Neural progenitor cell (in vitro differentiated cells): ENCODE measurements at regions not wholly inside any gene's neighbourhood (a gene's known extent, or its start where the extent isn't known, plus 50 kb on each side); places are given as distances from the start of the nearest gene placed in this dataset.

Source experiments
- DNase-seq: peaks from one replicate; pipeline ENCODE4 v3.0.0-alpha.2; 2016; ENCODE audit warnings: low spot score
- H2AFZ ChIP-seq: fragments of 200-600 bp; sonication (generic); replicated peaks from 2 replicates; pipeline ENCODE4 v1.6.1; 2016; ENCODE audit warnings: antibody characterized with exemption
- H3F3A ChIP-seq: fragments of 200-600 bp; sonication (generic); 2 replicates; pipeline ENCODE4 v1.6.1; 2016; ENCODE audit warnings: antibody characterized with exemption, low read depth
- H3K27ac ChIP-seq: fragments of 200-600 bp; sonication (generic); 2 replicates; pipeline ENCODE4 v1.5.1; 2016; ENCODE audit warnings: mild to moderate bottlenecking
- H3K27me3 ChIP-seq: fragments of 200-600 bp; sonication (generic); 2 replicates; pipeline ENCODE4 v1.6.1; 2016; ENCODE audit warnings: mild to moderate bottlenecking, moderate library complexity
- H3K36me3 ChIP-seq: fragments of 200-600 bp; sonication (generic); 2 replicates; pipeline ENCODE4 v1.5.1; 2016
- H3K4me1 ChIP-seq: fragments of 200-600 bp; sonication (generic); 2 replicates; pipeline ENCODE4 v1.6.1; 2016; ENCODE audit warnings: mixed run types
- H3K4me2 ChIP-seq: fragments of 200-600 bp; sonication (generic); 2 replicates; pipeline ENCODE4 v1.6.1; 2016
- H3K4me3 ChIP-seq: fragments of 200-600 bp; sonication (generic); 2 replicates; pipeline ENCODE4 v1.5.1; 2016
- H3K79me2 ChIP-seq: fragments of 200-600 bp; sonication (generic); 2 replicates; pipeline ENCODE4 v1.6.1; 2016; ENCODE audit warnings: low read depth
- H3K9ac ChIP-seq: fragments of 200-600 bp; sonication (generic); 2 replicates; pipeline ENCODE4 v1.6.1; 2016
- H3K9me3 ChIP-seq: fragments of 200-600 bp; sonication (generic); 2 replicates; pipeline ENCODE4 v1.5.1; 2016; ENCODE audit warnings: low read depth
- H4K20me1 ChIP-seq: fragments of 200-600 bp; sonication (generic); 2 replicates; pipeline ENCODE4 v1.6.1; 2016; ENCODE audit warnings: low read depth
- H3K27ac Mint-ChIP-seq: 3 replicates; pipeline ENCODE4 v1.8.0; 2021; ENCODE audit warnings: mixed read lengths
- H3K27me3 Mint-ChIP-seq: 2 replicates; pipeline ENCODE4 v1.8.0; 2022; ENCODE audit warnings: low read depth, mild to moderate bottlenecking, inconsistent platforms, moderate library complexity, mixed read lengths; ENCODE audit not compliant: insufficient read depth
- H3K36me3 Mint-ChIP-seq: 3 replicates; pipeline ENCODE4 v1.8.0; 2021; ENCODE audit warnings: mixed read lengths
- H3K4me1 Mint-ChIP-seq: 3 replicates; pipeline ENCODE4 v1.8.0; 2021; ENCODE audit warnings: mixed read lengths
- H3K4me3 Mint-ChIP-seq: 3 replicates; pipeline ENCODE4 v1.8.0; 2021; ENCODE audit warnings: mild to moderate bottlenecking, moderate library complexity, mixed read lengths
- H3K9me3 Mint-ChIP-seq: 3 replicates; pipeline ENCODE4 v1.8.0; 2020; ENCODE audit warnings: mixed read lengths
- EZH2 ChIP-seq: fragments of 200-600 bp; sonication (generic); IDR thresholded peaks from 2 replicates; pipeline ENCODE4 v1.6.1; 2017; ENCODE audit warnings: antibody characterized with exemption, mild to moderate bottlenecking, moderate library complexity
- EZH2phosphoT487 ChIP-seq: fragments of 200-600 bp; sonication (generic); IDR thresholded peaks from 2 replicates; pipeline ENCODE4 v1.6.1; 2017; ENCODE audit warnings: antibody characterized with exemption
- TF ChIP-seq, protein P1 (sequence below): fragments of 200-600 bp; sonication (generic); IDR thresholded peaks from 2 replicates; pipeline ENCODE4 v1.5.1; 2017; ENCODE audit warnings: antibody characterized with exemption, mild to moderate bottlenecking

DNA sequence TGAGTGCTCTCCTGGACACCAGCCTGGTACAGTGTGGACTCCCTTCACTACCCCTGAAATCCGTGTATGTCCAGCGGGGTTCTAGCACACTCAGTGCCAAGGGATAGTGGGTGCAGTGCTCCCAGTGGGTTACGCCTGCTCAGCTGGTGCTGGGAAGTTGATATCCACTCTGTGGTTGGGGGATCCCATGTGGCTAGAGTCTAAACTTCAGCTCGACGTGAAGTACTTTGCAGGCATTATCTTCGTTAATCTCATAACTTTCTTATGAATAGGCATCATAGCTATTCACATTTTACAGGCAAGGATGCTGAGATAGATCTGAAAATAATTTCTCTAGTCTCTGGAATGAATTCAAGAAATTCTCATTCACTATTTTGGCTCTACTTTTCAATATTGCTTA lies 433.2 kb upstream of the HTR2A start:
- H3K4me2 ChIP-seq, result no peak overlapping the region
- H3K36me3 Mint-ChIP-seq, result no peaks in the 10 kb centered on the region

DNA sequence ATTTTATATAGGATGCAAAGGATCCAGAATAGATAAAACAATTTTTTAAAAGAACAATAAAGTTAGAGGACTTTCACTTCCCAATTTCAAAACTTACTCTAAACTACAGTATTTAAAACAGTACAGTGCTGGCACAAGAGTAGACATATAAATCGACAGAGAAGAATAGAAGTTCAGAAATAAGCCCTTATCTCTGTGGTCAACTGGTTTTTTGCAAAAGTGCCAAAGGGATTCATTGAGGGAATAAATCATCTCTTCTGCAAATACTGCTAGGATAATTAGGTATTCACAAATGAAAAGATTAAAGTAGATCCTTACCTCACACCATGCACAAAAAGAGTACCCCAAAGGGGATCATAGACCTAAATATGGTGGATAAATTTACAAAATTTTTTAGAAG lies 431.0 kb upstream of the HTR2A start:
- TF ChIP-seq EZH2 (no peak), EZH2phosphoT487 (no peak)
- TF ChIP-seq, protein P1, sequence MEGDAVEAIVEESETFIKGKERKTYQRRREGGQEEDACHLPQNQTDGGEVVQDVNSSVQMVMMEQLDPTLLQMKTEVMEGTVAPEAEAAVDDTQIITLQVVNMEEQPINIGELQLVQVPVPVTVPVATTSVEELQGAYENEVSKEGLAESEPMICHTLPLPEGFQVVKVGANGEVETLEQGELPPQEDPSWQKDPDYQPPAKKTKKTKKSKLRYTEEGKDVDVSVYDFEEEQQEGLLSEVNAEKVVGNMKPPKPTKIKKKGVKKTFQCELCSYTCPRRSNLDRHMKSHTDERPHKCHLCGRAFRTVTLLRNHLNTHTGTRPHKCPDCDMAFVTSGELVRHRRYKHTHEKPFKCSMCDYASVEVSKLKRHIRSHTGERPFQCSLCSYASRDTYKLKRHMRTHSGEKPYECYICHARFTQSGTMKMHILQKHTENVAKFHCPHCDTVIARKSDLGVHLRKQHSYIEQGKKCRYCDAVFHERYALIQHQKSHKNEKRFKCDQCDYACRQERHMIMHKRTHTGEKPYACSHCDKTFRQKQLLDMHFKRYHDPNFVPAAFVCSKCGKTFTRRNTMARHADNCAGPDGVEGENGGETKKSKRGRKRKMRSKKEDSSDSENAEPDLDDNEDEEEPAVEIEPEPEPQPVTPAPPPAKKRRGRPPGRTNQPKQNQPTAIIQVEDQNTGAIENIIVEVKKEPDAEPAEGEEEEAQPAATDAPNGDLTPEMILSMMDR, result no peak
- Histone ChIP-seq H3K36me3 (no peaks in the 10 kb centered on the region), H3F3A (no peaks in the 10 kb centered on the region), H2AFZ (no peak overlapping the region), H3K27ac (no peak overlapping the region), H4K20me1 (no peaks in the 10 kb centered on the region), H3K9me3 (no peaks in the 10 kb centered on the region), H3K4me1 (no peaks in the 10 kb centered on the region), H3K27me3 (no peaks in the 10 kb centered on the region), H3K9ac (no peak overlapping the region), H3K4me3 (no peak overlapping the region), H3K79me2 (no peaks in the 10 kb centered on the region), H3K4me2 (no peak overlapping the region)
- DNase-seq, result no peak
- Mint-ChIP-seq H3K4me3 (no peak overlapping the region), H3K9me3 (no peaks in the 10 kb centered on the region), H3K36me3 (no peaks in the 10 kb centered on the region), H3K4me1 (no peaks in the 10 kb centered on the region), H3K27me3 (no peaks in the 10 kb centered on the region), H3K27ac (no peak overlapping the region)

More for the DNA sequence above, 433.2 kb upstream of the HTR2A start:
- no peaks in the 10 kb centered on the region for H3K4me1 ChIP-seq
- no peaks in the 10 kb centered on the region for H3K9me3 ChIP-seq
- no peaks in the 10 kb centered on the region for H3K36me3 ChIP-seq
- Mint-ChIP-seq H3K27me3 (no peaks in the 10 kb centered on the region), H3K27ac (no peak overlapping the region), H3K4me3 (no peak overlapping the region), H3K9me3 (no peaks in the 10 kb centered on the region), H3K4me1 (no peaks in the 10 kb centered on the region)
- H3K79me2 ChIP-seq, result no peaks in the 10 kb centered on the region
- H3K9ac ChIP-seq, result no peak overlapping the region
- H2AFZ ChIP-seq, result no peak overlapping the region
- no peaks in the 10 kb centered on the region for H3K27me3 ChIP-seq
- no peak overlapping the region for H3K27ac ChIP-seq
- no peak for TF ChIP-seq EZH2phosphoT487
- TF ChIP-seq EZH2, result no peak
- TF ChIP-seq, protein P1, result no peak
- no peak overlapping the region for H3K4me3 ChIP-seq
- no peaks in the 10 kb centered on the region for H3F3A ChIP-seq
- no peak for DNase-seq
- H4K20me1 ChIP-seq, result no peaks in the 10 kb centered on the region

DNA sequence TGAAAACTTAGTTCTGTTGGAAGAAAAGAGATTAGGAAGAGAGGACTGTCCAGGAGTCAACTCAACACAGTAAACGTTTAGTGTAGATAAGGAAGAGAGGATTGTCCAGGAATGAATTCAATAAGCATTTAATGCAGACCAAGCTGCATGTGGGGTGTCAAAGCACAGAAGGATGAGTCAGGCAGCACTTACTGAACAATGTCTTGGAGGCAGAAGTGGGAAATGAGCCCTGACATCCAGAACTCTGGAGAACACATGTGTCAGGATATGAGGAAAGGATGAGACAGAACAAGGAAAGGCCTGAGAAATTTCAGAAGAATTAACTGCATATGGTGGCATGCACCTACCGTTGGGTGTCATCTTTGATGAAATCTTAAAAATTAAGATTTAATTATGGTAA lies 429.2 kb upstream of the HTR2A start:
- Histone ChIP-seq H3K36me3 (no peaks in the 10 kb centered on the region), H2AFZ (no peak overlapping the region), H3K4me3 (no peak overlapping the region), H3K27ac (no peak overlapping the region), H3K27me3 (no peaks in the 10 kb centered on the region), H3K9me3 (no peaks in the 10 kb centered on the region), H3K4me1 (no peaks in the 10 kb centered on the region), H3F3A (no peaks in the 10 kb centered on the region), H3K9ac (no peak overlapping the region), H3K4me2 (no peak overlapping the region), H4K20me1 (no peaks in the 10 kb centered on the region), H3K79me2 (no peaks in the 10 kb centered on the region)
- no peak overlapping the region for H3K4me3 Mint-ChIP-seq
- no peak for DNase-seq
- H3K4me1 Mint-ChIP-seq, result no peaks in the 10 kb centered on the region
- no peaks in the 10 kb centered on the region for H3K36me3 Mint-ChIP-seq
- TF ChIP-seq, protein P1, result no peak
- TF ChIP-seq EZH2phosphoT487, result no peak
- no peak for TF ChIP-seq EZH2
- H3K27me3 Mint-ChIP-seq, result no peaks in the 10 kb centered on the region
- no peaks in the 10 kb centered on the region for H3K9me3 Mint-ChIP-seq
- H3K27ac Mint-ChIP-seq, result no peak overlapping the region

DNA sequence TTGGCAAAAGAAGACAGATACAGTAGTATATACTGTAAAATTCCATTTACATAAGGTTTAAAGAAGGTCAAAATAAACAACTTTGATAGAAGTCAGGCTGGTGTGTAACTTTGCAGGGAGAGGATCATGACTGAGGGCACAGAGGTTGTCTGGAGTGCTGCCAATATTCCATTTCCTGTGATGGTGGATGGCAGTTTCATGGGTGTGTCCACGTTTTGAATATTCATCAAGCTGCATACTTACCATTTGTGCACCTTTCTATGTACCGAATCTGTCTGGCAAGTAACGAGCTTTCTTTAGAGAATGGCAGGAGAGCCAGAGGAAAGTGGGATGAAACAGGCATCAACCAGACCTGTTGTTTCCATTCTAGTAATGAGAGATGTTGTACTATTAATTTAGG lies 420.5 kb upstream of the HTR2A start:
- Histone ChIP-seq H3K27ac (no peak overlapping the region), H3K4me2 (no peak overlapping the region), H3K9ac (no peak overlapping the region), H4K20me1 (no peaks in the 10 kb centered on the region), H2AFZ (no peak overlapping the region), H3K27me3 (no peaks in the 10 kb centered on the region), H3K36me3 (no peaks in the 10 kb centered on the region), H3K4me1 (no peaks in the 10 kb centered on the region), H3K9me3 (no peaks in the 10 kb centered on the region), H3F3A (no peaks in the 10 kb centered on the region), H3K4me3 (no peak overlapping the region), H3K79me2 (no peaks in the 10 kb centered on the region)
- TF ChIP-seq, protein P1, result no peak
- no peak for TF ChIP-seq EZH2phosphoT487
- no peak for TF ChIP-seq EZH2
- H3K27me3 Mint-ChIP-seq, result no peaks in the 10 kb centered on the region
- DNase-seq, result no peak
- H3K4me1 Mint-ChIP-seq, result no peaks in the 10 kb centered on the region
- peaks cover 2% of the 10 kb centered on the region for H3K9me3 Mint-ChIP-seq
- H3K4me3 Mint-ChIP-seq, result no peak overlapping the region
- H3K36me3 Mint-ChIP-seq, result no peaks in the 10 kb centered on the region
- no peak overlapping the region for H3K27ac Mint-ChIP-seq
